ENCODE measurements at regions not wholly inside any gene's neighbourhood (a gene's known extent, or its start where the extent isn't known, plus 50 kb on each side); places are given as distances from the start of the nearest gene placed in this dataset.

DNA sequence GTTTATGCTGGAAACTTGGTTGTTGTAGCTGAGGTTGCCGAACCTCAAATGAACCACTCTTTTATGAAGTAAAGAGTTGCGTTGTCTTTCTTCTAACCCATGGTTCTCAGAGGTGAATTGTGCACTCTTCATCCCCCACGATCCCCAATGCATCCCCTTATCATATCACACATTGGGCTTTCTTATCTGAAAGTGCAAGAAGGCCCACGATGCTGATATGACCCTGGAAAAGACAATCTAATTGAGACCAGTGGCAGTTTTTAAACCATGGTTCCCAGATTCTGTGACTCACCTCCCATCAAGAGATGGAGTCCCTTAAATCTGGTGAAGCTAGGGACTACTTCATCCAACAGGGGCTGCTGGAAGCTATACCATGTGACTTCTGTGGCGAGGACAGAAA lies 156.3 kb upstream of the IRX3 start:
- no peak for DNase-seq (ENCODE audit: low spot score)

DNA sequence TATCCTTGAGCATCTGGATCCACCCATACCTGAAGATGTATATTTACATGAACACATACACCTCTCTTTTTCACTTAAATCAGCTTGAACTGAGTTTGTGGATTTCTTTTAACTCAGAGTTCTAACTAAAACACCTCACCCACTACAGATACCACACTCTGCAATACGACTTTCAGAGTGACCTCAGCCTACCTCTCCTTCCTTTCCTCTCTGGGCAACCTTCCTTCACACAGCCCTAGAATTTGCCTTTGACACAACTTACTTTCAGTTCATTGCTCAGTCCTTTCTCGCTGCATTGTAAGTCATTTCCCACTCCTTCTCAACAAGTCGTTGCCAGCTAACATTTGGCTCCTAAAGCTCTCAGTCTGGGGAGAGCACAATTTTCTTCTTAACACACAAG lies 151.9 kb upstream of the IRX3 start:
- no peak for DNase-seq (ENCODE audit: low spot score)

DNA sequence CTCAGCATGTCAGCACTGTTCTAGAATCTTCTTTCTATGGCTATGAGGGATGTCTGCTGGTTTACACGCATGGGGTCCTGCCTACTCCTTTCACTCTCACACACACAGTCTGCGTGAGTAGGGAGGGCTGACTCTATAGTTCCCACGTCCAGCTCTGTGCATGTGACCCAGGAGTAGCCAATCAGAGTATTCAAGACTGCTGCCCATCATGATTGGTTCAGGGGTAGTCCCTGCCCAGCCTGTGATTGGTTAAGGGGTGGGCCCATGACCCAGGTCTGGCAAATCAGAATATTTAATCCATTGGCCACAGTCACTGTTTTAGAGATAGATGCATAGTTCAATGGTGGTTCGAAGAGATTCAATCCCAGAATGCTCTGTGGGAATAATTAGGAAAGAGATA lies 151.3 kb upstream of the IRX3 start:
- no peak for DNase-seq (ENCODE audit: low spot score)

DNA sequence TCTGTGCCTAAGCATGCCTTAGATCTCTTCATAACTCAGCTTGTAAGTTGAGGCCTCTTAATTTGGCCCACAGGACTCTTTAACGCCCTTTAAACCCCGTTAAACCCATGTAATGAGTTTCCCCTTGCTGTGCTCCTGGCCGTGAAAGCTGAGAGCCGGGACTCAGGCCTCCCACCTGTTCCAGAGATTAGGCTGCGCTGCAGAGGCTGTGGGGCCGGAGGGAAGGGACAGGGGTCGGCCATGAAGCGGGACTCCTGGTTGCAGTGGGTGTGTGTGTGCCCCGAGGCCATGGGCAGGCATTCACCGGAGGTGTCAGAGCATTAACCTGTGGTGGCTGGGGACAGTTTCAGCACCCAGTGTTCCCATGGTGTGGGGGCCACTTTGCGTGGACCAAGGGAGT lies 150.8 kb upstream of the IRX3 start:
- DNase-seq (ENCODE audit: low spot score) = no peak

DNA sequence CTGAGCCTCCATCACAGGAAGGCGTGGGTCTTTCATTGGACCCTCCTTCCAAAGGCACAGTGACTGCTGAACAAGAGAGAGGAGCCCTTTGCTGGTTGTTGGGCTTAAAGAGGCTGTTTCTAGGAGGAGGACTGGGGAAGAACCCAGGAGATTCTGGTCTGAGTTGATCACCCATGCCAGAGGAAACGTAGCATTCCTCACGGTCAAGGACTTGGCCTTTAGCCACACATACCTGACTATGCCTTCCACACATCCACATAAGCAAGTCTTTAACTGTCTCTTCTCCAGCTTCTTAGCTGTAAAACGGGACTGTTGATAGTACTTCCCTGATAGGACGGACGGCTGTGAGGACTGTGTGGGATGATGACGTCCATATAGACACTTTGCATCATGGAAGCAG lies 149.8 kb upstream of the IRX3 start:
- DNase-seq (ENCODE audit: low spot score) = no peak

DNA sequence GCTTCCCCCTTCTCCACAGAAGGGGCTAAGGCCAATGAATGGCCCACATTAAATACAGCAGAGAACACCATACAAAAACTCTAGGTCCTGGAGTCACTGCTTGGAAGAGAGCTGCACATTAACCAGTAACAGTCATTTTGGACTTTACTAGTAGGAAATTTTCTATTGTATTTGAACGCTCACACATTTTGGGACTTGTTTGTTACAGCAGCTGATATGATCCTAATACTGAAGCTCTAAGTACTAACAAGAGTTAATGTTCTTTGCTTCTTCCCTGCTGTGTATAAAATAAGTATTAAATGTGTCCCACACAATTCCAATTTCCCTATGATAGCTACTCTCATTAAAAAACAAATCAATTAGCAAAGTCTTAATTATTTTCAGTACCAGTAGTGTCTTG lies 148.3 kb upstream of the IRX3 start:
- DNase-seq (ENCODE audit: low spot score) = no peak

DNA sequence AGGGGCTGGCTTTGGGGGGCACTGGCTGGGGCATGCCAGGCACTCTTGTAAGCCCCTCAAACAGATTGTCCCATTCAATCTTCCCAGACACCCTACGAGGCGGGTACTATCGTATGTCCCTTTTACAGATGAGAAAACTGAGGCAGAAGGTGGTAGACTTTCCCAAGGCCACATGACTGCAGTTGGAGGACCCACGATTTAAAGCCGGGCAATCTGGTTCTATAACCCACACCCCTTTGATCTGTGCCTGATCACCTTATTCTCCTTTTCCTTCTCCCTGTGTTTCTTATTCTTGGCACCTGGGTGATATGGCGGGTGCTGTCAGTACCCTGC lies 146.3 kb upstream of the IRX3 start:
- DNase-seq (ENCODE audit: low spot score) = no peak

DNA sequence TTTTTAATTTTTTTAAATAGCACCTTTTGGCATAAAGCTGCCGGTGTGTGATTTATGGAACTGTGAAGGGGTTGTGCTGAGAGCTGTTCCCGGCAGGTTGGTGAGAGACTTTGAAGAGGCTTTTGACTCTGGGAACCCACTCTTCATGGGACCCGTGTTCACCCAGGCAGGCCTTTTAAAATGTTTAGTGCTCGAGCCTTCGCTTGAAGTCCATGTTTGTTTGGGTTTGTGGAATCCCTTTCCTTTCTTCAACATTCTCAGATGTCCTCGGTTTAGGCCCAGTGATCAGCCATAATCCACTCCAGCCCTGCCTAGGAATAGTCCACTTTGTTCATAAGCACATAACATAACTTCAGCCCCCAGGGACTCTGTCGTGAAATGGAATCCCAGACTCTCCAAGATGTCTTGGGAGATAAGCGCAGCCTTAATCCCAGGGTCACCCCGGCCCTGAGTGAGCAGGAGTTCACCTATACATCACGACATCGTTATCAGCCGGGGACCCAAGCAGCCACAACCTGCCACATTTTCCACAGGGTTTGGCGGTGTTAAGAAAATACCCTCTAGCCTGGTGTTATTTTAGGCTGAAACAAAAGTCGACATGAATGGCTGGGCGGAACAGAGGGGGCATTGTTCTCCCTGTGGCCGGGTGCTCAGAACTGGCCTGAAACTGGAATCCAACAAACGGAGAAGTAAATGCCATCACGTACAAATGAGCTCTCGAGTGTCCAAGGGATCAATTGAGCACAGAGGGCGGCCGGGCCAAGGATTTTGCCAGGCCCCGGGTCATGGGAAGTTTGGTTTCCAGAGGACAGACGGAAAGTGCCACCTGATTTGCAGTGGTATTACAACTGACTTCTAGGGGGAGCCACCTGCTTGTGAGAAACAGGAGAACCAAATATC lies 145.7 kb upstream of the IRX3 start:
- DNase-seq (ENCODE audit: low spot score) = no peak

DNA sequence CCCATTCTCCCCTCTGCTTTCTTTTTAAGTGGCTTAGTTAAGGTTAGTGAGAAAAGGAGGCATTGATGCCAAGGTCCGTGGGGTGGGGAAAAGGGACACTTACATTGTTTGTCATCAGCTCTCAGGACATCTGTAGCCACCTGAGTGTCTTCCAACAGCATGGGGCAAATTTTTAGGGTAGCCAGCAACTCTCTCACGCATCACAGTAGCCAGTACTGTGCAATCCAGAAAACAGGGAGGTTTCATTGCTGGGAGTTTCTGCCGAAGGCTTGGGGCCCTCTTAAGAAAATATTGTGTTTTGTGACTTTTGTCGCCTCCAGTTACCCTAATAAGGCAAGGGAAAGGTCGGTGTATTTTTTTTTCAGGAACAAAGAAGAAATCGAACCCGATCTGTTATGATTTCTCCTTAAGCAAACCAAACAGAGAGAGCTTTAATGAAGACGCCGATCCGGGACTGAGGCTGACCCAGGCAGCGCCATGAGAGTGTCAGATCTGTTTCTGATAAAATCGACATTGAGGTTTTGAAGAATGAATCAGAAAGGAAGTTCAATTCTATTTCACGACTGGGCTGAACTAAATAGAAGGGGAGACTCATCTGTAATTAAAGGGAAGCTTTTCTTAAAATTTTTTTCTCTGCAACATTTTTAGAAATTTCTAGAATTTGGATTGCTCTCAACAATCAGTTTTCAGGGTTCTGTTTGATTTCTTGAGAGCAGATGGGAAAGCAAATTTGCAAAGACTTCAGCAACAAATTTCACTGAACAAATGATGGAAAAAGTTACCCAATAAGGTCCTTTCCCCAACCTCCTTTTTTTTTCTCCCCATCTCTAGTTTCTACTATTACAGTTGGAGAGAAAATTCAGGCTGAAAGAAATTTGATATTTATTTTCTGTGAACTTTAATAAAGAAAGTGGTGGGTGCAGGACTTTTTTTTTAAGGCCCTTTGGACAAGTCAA lies 144.7 kb upstream of the IRX3 start:
- DNase-seq (ENCODE audit: low spot score) = no peak

DNA sequence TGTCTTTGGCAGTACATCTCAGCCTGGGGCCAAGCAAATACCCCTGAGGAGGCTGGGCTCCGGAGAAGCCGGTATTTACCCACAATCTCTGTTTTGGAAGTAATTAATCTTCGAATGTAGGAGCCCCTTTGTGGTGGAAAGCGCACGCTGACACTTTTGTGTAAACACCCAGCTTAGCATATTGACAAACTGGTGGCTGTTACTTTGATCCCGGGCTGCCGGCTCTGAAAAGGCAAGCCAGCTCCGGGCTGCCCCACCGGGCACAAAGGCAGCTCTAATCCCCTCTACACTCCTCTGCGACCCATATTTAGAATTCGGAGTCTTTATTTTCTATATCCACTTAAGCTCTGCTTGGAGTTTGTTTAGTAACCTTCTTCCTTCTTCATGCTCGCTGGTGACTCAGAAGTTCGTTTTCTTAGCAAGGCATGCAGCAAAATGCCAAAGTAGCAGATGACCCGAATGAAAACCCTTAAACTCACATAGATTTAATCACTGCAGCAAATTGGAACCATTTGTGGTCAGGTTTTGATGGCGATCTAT lies 144.0 kb upstream of the IRX3 start:
- DNase-seq (ENCODE audit: low spot score) = peak; percentile 39

DNA sequence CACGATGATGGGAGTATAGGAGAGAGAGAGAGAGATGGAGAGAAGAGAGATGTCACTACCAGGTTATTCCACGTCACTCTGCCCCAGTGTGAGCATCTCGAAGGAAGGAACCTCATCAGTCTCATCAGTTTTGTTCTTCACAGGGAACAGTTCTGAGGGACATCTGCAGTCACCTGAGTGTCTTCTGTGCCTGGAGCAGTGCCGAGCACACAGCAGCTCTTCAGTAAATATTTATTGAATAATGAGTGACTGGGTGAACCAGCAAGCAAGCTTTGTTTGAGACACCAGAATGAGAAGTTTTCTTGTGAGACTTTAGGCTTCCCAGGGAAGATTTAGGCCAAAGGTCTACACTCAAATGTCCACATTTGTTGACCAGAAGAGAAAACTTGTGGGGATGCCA lies 142.4 kb upstream of the IRX3 start:
- DNase-seq (ENCODE audit: low spot score) = no peak

DNA sequence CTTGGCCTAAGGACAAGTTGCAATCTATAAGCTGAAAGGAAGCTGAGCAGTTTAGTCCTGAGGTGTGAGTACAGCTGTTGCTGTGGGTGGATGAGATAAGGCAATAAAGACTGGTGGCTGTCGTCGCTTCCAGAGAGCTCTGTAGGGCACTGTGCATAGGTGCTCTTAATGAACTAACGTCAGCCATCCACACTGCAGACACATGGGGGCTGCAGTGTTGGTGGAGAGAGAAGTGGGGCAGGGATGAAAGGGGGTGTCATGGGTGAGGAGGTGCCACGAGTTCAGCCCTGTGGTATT lies 139.9 kb upstream of the IRX3 start:
- DNase-seq (ENCODE audit: low spot score) = no peak

DNA sequence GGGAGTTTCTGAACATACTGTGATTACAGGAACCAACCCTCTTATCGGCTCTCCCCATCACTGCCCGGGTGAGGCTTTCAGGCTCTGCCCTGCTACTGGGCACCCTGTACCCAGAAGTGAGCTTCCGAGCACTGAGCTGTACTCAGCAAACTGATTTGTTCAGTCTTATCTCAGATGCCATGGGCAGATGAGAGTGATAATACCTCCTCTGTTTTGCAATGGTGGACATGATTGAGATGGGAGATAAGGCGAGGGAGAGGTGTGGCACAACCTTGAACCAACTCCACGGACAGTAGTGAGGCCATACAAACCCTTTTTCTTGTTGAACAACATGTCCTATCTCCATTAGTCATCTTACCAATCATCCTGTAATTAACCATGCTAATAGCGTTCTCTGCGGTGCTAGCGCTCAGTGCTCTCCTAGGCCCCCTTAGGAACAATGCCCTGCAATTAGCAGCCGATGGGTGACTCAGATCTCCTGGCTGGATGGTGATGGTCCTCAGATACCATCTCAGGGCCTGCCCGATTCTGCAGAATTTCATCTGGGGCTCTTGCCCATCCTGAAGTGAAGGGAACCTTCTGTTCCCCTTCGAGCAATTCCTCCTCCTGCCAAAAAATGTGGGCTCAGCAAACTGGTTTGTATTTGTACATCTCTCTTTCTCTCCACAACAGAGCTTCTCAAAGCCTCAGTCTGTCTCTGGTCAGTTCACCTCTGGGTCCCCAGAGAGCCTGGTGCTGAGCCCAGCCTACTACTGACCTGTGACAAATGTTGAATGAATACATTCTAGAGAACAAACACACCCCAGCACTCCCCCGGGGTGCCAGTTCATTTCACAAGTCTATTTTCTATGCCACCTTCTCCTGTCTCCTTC lies 139.3 kb upstream of the IRX3 start:
- DNase-seq (ENCODE audit: low spot score) = no peak

DNA sequence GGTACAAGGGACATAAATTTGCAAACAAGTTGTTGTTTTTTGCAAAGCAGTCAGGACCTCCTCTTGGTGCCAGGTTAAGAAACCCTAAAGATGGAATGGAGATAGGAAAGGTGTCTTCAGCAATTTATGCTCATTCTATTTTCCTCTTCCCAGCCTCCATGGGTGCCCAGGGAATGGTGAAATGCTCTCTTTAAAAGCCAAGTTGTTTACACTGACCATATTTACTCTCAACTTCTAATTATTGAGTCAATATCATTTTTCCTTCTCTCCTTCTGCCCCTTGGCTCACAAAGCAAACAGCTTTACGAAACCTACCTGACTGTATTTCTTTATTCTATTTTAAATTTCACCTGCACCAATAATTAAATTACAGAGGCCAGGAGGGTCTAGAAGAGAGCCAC lies 138.5 kb upstream of the IRX3 start:
- no peak for DNase-seq (ENCODE audit: low spot score)

DNA sequence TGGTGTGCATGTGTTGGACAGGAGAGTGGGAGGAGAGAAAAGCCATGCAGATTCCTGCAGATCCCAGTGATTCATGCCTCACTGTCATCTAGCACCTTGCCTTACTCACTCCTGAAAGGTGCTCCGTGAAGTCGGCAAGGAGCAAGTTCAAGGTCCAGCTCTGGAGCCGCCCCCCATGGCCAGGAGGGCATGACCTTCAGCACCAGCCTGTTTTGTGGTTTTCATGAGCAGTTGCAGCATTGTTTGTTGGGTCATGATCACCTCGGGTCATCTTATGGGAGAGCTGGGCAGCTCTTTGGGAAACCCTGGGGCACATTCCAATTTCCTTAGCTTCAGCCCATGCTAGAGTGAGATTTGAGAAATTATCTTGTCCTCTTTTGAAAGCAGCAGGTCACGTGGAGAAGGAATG lies 137.5 kb upstream of the IRX3 start:
- DNase-seq (ENCODE audit: low spot score) = no peak

DNA sequence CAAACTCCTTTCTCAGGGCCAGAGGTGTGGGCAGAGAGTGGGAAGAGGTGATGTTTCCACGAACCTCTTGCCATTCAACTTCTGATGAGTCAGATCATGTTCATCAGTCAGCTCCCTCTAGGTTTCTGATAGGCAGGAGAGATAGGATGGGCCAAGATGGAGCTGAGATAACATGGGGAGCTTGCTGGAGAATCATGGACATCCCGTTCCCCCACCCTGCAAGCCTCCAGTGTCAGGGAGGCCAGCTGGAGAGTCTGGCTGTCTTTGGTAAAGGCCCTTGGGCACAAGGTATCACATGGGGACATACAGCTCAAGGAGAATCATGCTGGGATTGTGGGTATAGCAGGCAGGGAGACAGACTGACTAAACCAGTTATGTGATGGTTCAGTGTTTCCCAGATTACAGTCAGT lies 136.0 kb upstream of the IRX3 start:
- DNase-seq (ENCODE audit: low spot score) = no peak

DNA sequence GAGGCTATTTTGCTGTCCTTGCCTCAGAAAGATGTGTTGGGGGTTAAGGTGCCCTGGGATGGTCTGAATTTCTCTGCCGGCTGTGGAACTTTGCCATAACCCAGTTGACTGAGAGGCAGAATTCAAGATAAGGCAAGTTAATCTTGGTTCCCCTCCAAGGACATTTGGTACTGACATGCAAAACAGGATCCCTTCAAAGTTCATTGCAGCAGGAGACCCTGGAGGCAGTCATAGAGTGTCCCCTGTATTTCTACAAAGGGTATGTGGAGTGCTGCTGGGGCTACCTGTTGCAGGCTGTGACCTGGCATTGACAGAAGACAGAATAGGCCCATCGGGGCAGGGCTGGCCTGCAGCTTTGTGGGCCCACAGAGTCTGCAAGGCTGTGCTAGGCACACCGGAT lies 135.6 kb upstream of the IRX3 start:
- DNase-seq (ENCODE audit: low spot score) = no peak

DNA sequence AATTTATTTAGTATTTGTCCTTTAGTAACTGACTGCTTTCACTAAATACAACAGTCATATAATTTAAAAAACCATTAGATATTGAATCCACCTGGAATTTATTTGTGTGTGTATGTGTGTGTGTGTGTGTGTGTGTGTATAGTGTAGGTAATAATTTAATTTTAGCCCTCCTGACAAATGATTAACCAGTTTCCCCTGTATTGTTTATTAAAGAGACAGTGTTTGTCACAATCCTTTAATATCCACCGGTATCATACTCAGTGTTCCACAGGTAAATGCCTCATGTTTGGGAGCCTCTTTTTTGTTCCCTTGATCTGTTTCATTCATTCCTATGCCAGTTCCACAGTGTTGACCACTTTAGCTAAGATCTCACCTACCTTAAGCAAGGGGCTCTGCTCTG lies 134.6 kb upstream of the IRX3 start:
- DNase-seq (ENCODE audit: low spot score) = no peak

DNA sequence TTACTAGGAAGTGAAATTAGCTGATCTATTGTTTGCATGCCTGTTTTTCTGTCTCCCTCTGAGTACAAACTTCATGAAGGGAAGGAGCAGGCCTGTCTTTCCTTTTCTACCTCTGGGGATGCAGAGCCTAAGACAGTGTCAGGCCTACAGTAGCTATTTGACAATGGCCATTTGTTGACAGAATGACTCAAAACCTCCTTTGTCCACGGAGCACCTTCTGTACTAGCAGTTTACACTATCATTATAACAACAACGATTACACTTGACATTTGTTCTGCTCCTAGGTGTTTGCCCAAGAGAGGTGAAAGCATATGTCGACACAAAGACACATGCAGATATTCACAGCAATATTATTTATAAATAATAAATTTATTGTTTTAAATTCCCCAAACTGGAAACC lies 132.3 kb upstream of the IRX3 start:
- no peak for DNase-seq (ENCODE audit: low spot score)

DNA sequence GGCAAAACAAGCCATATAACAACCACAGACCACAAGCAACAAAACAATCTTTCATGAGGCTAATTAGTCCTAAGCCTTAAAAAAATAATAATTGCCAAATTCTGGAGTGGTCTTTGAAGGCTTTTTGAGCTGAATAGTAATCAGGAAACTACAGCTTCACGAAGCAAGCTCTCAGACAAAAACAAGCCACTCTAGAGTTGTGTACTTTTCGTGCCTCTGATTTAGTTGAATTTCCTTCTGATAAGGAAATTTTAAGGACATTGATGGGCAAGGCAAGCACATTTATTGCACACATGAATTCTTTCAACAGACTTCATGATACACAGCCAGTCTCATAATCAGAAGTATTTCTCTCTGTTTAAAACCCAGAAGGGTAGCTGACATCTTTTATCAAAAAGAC lies 130.8 kb upstream of the IRX3 start:
- no peak for DNase-seq (ENCODE audit: low spot score)

DNA sequence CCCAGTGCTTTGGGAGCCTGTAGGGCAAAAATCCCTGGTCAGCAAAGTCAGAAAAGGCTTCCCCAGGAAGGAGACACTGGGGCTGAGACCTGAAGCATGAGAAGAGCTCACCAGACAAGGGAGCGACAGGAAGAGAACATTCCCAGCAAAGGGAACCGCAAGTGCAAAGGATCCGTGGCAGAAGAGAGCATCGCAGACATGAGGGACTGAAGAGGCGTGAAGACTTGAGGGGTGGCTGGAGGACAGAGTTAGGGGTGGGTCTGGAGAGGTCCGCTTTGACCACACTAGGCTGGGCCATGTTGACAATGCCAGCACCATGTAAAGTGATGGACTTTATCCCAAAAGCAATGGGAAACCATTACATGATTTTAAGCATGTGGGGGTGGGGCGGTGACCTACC lies 128.1 kb upstream of the IRX3 start:
- no peak for DNase-seq (ENCODE audit: low spot score)

DNA sequence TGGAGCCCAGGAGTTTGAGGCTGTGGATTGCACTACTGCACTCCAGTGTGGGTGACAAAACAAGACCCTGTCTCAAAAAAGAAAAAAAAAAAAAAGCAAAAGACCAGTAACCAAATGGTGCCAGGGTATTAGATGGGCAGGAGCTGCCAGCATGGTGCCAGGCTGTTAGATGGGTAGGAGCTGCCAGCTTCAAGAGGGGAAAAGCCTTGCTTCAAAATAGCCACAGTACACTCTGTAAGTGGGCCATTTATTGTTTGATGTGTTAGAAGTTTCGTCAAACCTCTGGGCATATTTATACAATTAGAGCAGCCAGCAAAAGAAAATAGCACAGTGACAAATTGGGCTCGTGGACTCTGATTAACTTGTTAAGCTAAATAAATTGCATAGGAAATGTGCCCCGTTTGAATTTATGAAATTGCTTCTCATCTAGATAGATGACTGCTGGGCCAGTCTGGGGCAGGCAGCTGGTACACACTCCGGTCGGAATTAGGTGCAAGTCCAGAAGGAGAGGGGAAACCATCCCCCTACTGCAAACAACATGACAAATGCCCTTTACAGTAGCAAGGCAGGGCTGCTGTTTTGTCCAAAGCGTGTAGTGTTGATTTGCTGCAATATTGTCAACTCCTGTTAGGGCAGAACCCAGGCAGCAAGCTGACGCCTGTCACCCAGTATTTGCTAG lies 126.3 kb upstream of the IRX3 start:
- no peak for DNase-seq (ENCODE audit: low spot score)
